Adrenal gland (tissue), 9 donors: ENCODE measurements at regions not wholly inside any gene's neighbourhood (a gene's known extent, or its start where the extent isn't known, plus 50 kb on each side); places are given as distances from the start of the nearest gene placed in this dataset.

Source experiments
- DNase-seq, 7 donors: peaks; one replicate each; pipeline ENCODE4 v3.0.0-alpha.2; 2019 to 2020
- H3K27ac ChIP-seq, 5 donors: fragments of 200-600 bp; sonication (generic) in 4 of 5; 1 replicate in 3 of 5; 2 replicates in 2 of 5; pipeline versions ENCODE4 v1.5.1 to v1.8.0; 2016 to 2020; ENCODE audit warnings: mild to moderate bottlenecking in 1 of 5
- H3K27me3 ChIP-seq: fragments of 200-600 bp; 2 replicates; pipeline ENCODE4 v1.8.0; 2021
- H3K36me3 ChIP-seq, 2 donors: fragments of 200-600 bp; replicated peaks in 1 of 2; 1 replicate in 1 of 2; 2 replicates in 1 of 2; pipeline versions ENCODE4 v1.5.1 to v1.8.0; 2018 to 2022
- H3K4me1 ChIP-seq, 2 donors: fragments of 200-600 bp; replicated peaks in 1 of 2; 1 replicate in 1 of 2; 2 replicates in 1 of 2; pipeline versions ENCODE4 v1.5.1 to v1.8.0; 2018 to 2021
- H3K4me3 ChIP-seq, 4 donors: fragments of 200-600 bp; sonication (generic) in 3 of 4; one replicate each; pipeline ENCODE4 v1.5.1; 2016 to 2018
- H3K9me3 ChIP-seq, 3 donors: fragments of 200-600 bp; sonication (generic) in 1 of 3; replicated peaks in 1 of 3; 1 replicate in 2 of 3; 2 replicates in 1 of 3; pipeline versions ENCODE4 v1.5.1 to v1.8.0; 2016 to 2021
- POLR2A ChIP-seq, 2 donors: fragments of 450-650 bp; IDR thresholded peaks; one replicate each; pipeline ENCODE4 v1.6.1; 2017; ENCODE audit warnings: antibody characterized with exemption in 2 of 2, mild to moderate bottlenecking in 2 of 2, moderate library complexity in 1 of 2
- WGBS, 4 donors: extraction: QIAGEN DNeasy Blood & Tissue Kit in 2 of 4; methylation state at CpG; one replicate each; pipeline versions ENCODE4 v1.1.5 to v1.1.7; 2013 to 2017; 5-methylcytosine and 5-hydroxymethylcytosine counted together
- intact Hi-C, 2 donors: fragments of 100-400 bp; cut with DNase I; formaldehyde crosslinking; loops; one replicate each; pipeline versions ENCODE4 v1.14.1 to v1.15.0; 2022 to 2023
- TF ChIP-seq, protein P1 (sequence below), 6 experiments: fragments of 450-650 bp in 4 of 6; fragments of 200-600 bp in 2 of 6; sonication (generic) in 1 of 6; IDR thresholded peaks; 1 replicate in 5 of 6; 2 replicates in 1 of 6; pipeline versions ENCODE4 v1.5.1 to v1.8.0; 2016 to 2021; ENCODE audit warnings: antibody characterized with exemption in 6 of 6, mild to moderate bottlenecking in 2 of 6, moderate library complexity in 1 of 6
- donor health status: healthy with polysubstance abuse.
- donor health status: Bipolar disorder and iron deficiency.
- donor health status: DM: yes; HTN: yes; CAD: no.
- donor health status: DM: no; HTN: no; CAD: no.
- donor health status: DM: no; HTN: no; CAD: no.

DNA sequence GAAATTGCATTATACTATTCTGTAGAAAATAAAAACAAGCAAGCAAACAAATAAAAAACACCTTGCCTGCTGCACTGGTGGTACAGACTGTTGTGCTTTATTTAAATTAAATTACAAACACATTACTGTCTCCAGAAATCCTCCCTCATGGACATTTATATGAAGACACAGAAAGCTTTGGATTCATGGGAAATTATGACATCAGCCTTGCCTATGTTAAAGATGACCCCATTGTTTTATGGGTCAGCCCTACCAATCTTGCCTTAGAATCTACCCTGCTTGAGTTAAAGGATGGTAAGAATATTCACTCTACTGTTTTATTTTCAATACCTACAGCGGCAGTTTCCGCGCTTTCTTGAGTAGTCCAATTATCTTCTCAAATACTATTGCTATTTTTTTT lies 1379.9 kb downstream of the TECRL start:
- Histone ChIP-seq H3K9me3 (peaks cover 0 to 7% (median 0%) of the 10 kb centered on the region in 3 donors), H3K4me1 (no peaks in the 10 kb centered on the region), H3K4me3 (no peak overlapping the region), H3K27me3 (no peaks in the 10 kb centered on the region), H3K27ac (no peak overlapping the region), H3K36me3 (no peaks in the 10 kb centered on the region)
- intact Hi-C loops = no loop called here
- no peak for TF ChIP-seq POLR2A (IDR thresholded peaks at IDR 0.05)
- TF ChIP-seq, protein P1, sequence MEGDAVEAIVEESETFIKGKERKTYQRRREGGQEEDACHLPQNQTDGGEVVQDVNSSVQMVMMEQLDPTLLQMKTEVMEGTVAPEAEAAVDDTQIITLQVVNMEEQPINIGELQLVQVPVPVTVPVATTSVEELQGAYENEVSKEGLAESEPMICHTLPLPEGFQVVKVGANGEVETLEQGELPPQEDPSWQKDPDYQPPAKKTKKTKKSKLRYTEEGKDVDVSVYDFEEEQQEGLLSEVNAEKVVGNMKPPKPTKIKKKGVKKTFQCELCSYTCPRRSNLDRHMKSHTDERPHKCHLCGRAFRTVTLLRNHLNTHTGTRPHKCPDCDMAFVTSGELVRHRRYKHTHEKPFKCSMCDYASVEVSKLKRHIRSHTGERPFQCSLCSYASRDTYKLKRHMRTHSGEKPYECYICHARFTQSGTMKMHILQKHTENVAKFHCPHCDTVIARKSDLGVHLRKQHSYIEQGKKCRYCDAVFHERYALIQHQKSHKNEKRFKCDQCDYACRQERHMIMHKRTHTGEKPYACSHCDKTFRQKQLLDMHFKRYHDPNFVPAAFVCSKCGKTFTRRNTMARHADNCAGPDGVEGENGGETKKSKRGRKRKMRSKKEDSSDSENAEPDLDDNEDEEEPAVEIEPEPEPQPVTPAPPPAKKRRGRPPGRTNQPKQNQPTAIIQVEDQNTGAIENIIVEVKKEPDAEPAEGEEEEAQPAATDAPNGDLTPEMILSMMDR (IDR thresholded peaks at IDR 0.05) = no peak
- WGBS, 4 donors = 64 to 96% (median 83%) methylated on average over 3 of the region's 3 CpGs
- DNase-seq = no peak

DNA sequence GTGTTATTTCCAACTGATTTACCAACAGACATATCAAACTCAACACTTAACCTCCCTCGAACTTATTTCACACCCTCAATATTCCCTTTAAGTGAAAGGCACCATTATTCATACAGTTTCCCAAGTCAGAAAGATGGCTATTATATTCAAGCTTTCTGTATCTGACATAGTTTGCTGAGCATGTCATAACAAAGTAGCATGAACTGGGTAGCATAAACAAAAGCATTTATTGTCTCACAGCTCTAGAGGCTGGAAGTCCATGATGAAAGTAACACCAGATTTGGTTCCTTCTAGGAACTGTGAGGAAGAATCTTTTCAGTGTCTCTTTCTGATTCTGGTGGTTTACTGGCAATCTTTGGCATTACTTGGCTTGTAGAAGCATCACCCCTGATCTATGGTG lies 1388.6 kb downstream of the TECRL start:
- H3K4me3 ChIP-seq = no peak overlapping the region
- TF ChIP-seq, protein P1 (IDR thresholded peaks at IDR 0.05) = no peak
- intact Hi-C loops = no loop called here
- H3K4me1 ChIP-seq = no peaks in the 10 kb centered on the region
- H3K27ac ChIP-seq = no peak overlapping the region
- DNase-seq = no peak
- 59 to 72% (median 69%) methylated on average over 1 of the region's 1 CpG for WGBS, 4 donors
- H3K27me3 ChIP-seq = no peaks in the 10 kb centered on the region
- H3K36me3 ChIP-seq = no peaks in the 10 kb centered on the region
- H3K9me3 ChIP-seq = no peaks in the 10 kb centered on the region

DNA sequence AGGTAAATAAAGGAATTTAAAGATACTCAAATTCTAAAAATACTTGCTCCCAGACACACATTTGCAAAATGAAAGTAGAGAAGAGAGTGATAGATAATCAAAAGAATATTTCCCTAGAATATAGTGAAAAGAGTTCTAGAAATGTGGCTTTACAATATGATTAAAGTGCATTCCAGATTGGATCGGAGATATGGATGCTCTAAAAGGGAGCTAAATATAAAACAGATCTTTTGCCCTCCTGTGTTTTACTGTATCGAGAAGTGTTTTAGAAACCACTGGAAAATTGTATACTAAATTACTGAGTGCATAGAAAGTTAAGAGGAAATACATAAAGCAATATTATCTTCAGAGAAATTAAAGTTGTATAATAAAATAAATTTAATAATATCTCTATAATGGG lies 1392.0 kb downstream of the TECRL start:
- no peak for TF ChIP-seq POLR2A (IDR thresholded peaks at IDR 0.05)
- TF ChIP-seq, protein P1 (IDR thresholded peaks at IDR 0.05) = no peak
- Histone ChIP-seq H3K4me1 (no peaks in the 10 kb centered on the region), H3K4me3 (no peak overlapping the region), H3K27me3 (no peaks in the 10 kb centered on the region), H3K27ac (no peak overlapping the region), H3K36me3 (no peaks in the 10 kb centered on the region), H3K9me3 (no peaks in the 10 kb centered on the region)
- intact Hi-C loops = no loop called here
- no peak for DNase-seq
- WGBS, 4 donors = 70 to 86% (median 78%) methylated on average over 2 of the region's 2 CpGs

DNA sequence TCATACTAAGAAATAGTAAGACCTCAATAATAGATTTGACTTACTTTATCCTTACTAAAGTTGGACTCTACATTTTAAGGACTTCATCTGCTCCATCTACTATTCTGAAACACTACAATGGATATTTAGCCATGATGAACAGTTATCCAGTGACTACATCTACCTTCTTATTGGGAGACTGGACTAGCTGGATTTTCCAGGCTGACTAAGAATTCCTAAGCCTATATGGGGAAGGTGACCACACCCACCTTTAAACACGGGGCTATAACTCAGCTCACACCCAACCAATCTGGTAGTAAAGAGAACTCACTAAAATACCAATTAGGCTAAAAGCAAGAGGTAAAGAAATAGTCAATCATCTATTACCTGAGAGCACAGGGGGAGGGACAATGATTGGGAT lies 1438.4 kb downstream of the TECRL start:
- Histone ChIP-seq H3K36me3 (no peaks in the 10 kb centered on the region), H3K9me3 (peaks cover 0 to 5% (median 0%) of the 10 kb centered on the region in 3 donors), H3K4me1 (no peaks in the 10 kb centered on the region), H3K27me3 (no peaks in the 10 kb centered on the region), H3K27ac (no peak overlapping the region), H3K4me3 (no peak overlapping the region)
- intact Hi-C loops = no loop called here
- TF ChIP-seq POLR2A (IDR thresholded peaks at IDR 0.05) = no peak
- TF ChIP-seq, protein P1 (IDR thresholded peaks at IDR 0.05) = no peak
- WGBS, 4 donors = 50 to 62% (median 61%) methylated on average over 1 of the region's 1 CpG
- no peak for DNase-seq
